ENCODE measurements at regions not wholly inside any gene's neighbourhood (a gene's known extent, or its start where the extent isn't known, plus 50 kb on each side); places are given as distances from the start of the nearest gene placed in this dataset.

GRCh38 chr1:106278716-106279115, 777.8 kb upstream of the PRMT6 start:
- H2AFZ ChIP-seq (ENCODE audit: low read length): no peak overlapping the region
- H3T11ph ChIP-seq (ENCODE audit: low read length): no peak overlapping the region
- Mint-ChIP-seq H3K4me1 (no peaks in the 10 kb centered on the region), H3K9me3 (peaks cover 2 to 3% of the 10 kb centered on the region in 2 experiments; a peak in 1 of 5 replicates), H3K27ac (no peak overlapping the region), H3K4me3 (no peak overlapping the region), H3K27me3 (ENCODE audit: low read depth) (no peaks in the 10 kb centered on the region), H3K36me3 (ENCODE audit: insufficient read depth in 1 of 3, low read depth in 3 of 3) (no peaks in the 10 kb centered on the region; a peak in 1 of 7 replicates)
- TF ChIP-seq CTCF (conservative IDR thresholded peaks at IDR 0.05): no peak
- no peak overlapping the region for H3K56ac ChIP-seq (ENCODE audit: insufficient read length, low read depth, low read length)
- no peak overlapping the region for H2BK120ac ChIP-seq (ENCODE audit: low read depth, low read length, poor library complexity, severe bottlenecking)
- H2BK20ac ChIP-seq (ENCODE audit: low read depth, low read length, poor library complexity, severe bottlenecking): no peak overlapping the region
- H3K4me1 ChIP-seq (ENCODE audit: insufficient read depth, low read length): no peaks in the 10 kb centered on the region
- no peak overlapping the region for H3K18ac ChIP-seq (ENCODE audit: insufficient read length, low read depth, low read length)
- H2AK5ac ChIP-seq (ENCODE audit: insufficient read length, low read length): no peak overlapping the region
- H4K8ac ChIP-seq (replicated peaks; ENCODE audit: insufficient read length, low read depth, low read length): no peak overlapping the region
- no peak overlapping the region for H3K9ac ChIP-seq (ENCODE audit: extremely low read depth, insufficient read length, low read length)
- no peak overlapping the region for H4K5ac ChIP-seq (ENCODE audit: insufficient read length, low read depth, low read length)
- H3K27me3 ChIP-seq (ENCODE audit: insufficient read depth, low read length): no peaks in the 10 kb centered on the region
- no peak for DNase-seq
- no peak overlapping the region for H2BK5ac ChIP-seq (ENCODE audit: insufficient read length, low read length)
- no peak overlapping the region for H3K4ac ChIP-seq (ENCODE audit: low read depth, low read length)
- no peak overlapping the region for H3K14ac ChIP-seq (ENCODE audit: insufficient read depth, low read length)
- no peaks in the 10 kb centered on the region for H3K79me2 ChIP-seq (ENCODE audit: insufficient read depth, low read length)
- no CpG with 5 or more reads among the region's 2 CpGs for WGBS (ENCODE audit: extremely low coverage, insufficient read length, low lambda C conversion rate)
- no peak overlapping the region for H3K4me2 ChIP-seq (ENCODE audit: insufficient read depth, insufficient read length, low read length)
- no peak overlapping the region for H2BK15ac ChIP-seq (ENCODE audit: low read depth, low read length)
- H3K27ac ChIP-seq (ENCODE audit: insufficient read length, low read depth, low read length): no peak overlapping the region
- H3K23ac ChIP-seq (ENCODE audit: insufficient read length, low read depth, low read length): no peak overlapping the region
- H2BK12ac ChIP-seq (ENCODE audit: insufficient read length, low read depth, low read length): no peak overlapping the region
- H3K23me2 ChIP-seq (ENCODE audit: insufficient read length, low read depth, low read length, poor library complexity, severe bottlenecking): no peaks in the 10 kb centered on the region
- no peaks in the 10 kb centered on the region for H3K79me1 ChIP-seq (ENCODE audit: insufficient read depth, low read depth, low read length, poor library complexity, severe bottlenecking)
- no peak overlapping the region for H4K91ac ChIP-seq (ENCODE audit: insufficient read length, low read depth, low read length)
- H4K20me1 ChIP-seq (ENCODE audit: control insufficient read depth, insufficient read depth, insufficient read length): no peaks in the 10 kb centered on the region
- H3K9me3 ChIP-seq (ENCODE audit: control insufficient read depth, low read depth, low read length): no peaks in the 10 kb centered on the region

All from H9 (cell line).